ENCODE measurements at regions not wholly inside any gene's neighbourhood (a gene's known extent, or its start where the extent isn't known, plus 50 kb on each side); places are given as distances from the start of the nearest gene placed in this dataset.
A peak's percentile ranks its signal among the peaks of the same experiment; 100 is the strongest.

- TF ChIP-seq, protein P1, sequence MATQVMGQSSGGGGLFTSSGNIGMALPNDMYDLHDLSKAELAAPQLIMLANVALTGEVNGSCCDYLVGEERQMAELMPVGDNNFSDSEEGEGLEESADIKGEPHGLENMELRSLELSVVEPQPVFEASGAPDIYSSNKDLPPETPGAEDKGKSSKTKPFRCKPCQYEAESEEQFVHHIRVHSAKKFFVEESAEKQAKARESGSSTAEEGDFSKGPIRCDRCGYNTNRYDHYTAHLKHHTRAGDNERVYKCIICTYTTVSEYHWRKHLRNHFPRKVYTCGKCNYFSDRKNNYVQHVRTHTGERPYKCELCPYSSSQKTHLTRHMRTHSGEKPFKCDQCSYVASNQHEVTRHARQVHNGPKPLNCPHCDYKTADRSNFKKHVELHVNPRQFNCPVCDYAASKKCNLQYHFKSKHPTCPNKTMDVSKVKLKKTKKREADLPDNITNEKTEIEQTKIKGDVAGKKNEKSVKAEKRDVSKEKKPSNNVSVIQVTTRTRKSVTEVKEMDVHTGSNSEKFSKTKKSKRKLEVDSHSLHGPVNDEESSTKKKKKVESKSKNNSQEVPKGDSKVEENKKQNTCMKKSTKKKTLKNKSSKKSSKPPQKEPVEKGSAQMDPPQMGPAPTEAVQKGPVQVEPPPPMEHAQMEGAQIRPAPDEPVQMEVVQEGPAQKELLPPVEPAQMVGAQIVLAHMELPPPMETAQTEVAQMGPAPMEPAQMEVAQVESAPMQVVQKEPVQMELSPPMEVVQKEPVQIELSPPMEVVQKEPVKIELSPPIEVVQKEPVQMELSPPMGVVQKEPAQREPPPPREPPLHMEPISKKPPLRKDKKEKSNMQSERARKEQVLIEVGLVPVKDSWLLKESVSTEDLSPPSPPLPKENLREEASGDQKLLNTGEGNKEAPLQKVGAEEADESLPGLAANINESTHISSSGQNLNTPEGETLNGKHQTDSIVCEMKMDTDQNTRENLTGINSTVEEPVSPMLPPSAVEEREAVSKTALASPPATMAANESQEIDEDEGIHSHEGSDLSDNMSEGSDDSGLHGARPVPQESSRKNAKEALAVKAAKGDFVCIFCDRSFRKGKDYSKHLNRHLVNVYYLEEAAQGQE (IDR thresholded peaks at IDR 0.05; ENCODE audit: borderline replicate concordance), result no peak
- TF ChIP-seq, protein P1 (CRISPR knock-in tag; IDR thresholded peaks at IDR 0.05; ENCODE audit: low read depth), result no peak
- TF ChIP-seq RBM25 (IDR thresholded peaks at IDR 0.05; ENCODE audit: low read depth, low read length, severe bottlenecking) (no peak), GATAD2A (IDR thresholded peaks at IDR 0.05) (no peak), ZNF766 (CRISPR knock-in tag; conservative IDR thresholded peaks at IDR 0.05) (peak; percentile 51; the same call in 1 of the 2 replicates), ZNF24 (IDR thresholded peaks at IDR 0.05) (no peak), GTF2F1 (IDR thresholded peaks at IDR 0.05; ENCODE audit: low read depth, low read length) (no peak), CHD7 (IDR thresholded peaks at IDR 0.05; ENCODE audit: low read depth, low read length) (no peak), ZNF224 (CRISPR knock-in tag; IDR thresholded peaks at IDR 0.05) (no peak)
Observed at GRCh38 chr5:17400724-17401469, 97.1 kb upstream of the TAF11L2 start (continued).

Measured in K562 (cell line).